H9 (cell line): ENCODE measurements at regions not wholly inside any gene's neighbourhood (a gene's known extent, or its start where the extent isn't known, plus 50 kb on each side); places are given as distances from the start of the nearest gene placed in this dataset.

Experiments used
- DNase-seq: peaks from one replicate; pipeline ENCODE4 v3.0.0-alpha.2; 2017
- H2AFZ ChIP-seq: one replicate; pipeline ENCODE4 v1.6.1; 2013; ENCODE audit warnings: mild to moderate bottlenecking, low read length, control low read depth, moderate library complexity
- H2AK5ac ChIP-seq: 2 replicates; pipeline ENCODE4 v1.6.1; 2013; ENCODE audit warnings: low read length, control low read depth, mixed read lengths; ENCODE audit not compliant: insufficient read length
- H2BK120ac ChIP-seq: one replicate; pipeline ENCODE4 v1.6.1; 2013; ENCODE audit warnings: low read depth, mild to moderate bottlenecking, low read length, control low read depth, inconsistent platforms; ENCODE audit not compliant: poor library complexity, severe bottlenecking
- H2BK12ac ChIP-seq: 2 replicates; pipeline ENCODE4 v1.6.1; 2013; ENCODE audit warnings: low read length, control low read depth, mixed read lengths, low read depth; ENCODE audit not compliant: insufficient read length
- H2BK15ac ChIP-seq: 2 replicates; pipeline ENCODE4 v1.6.1; 2013; ENCODE audit warnings: low read depth, low read length, control low read depth
- H2BK20ac ChIP-seq: one replicate; pipeline ENCODE4 v1.6.1; 2013; ENCODE audit warnings: low read depth, mild to moderate bottlenecking, low read length, control low read depth, inconsistent platforms; ENCODE audit not compliant: poor library complexity, severe bottlenecking
- H2BK5ac ChIP-seq: 2 replicates; pipeline ENCODE4 v1.6.1; 2013; ENCODE audit warnings: low read length, control low read depth, mixed read lengths; ENCODE audit not compliant: insufficient read length
- H3K14ac ChIP-seq: 2 replicates; pipeline ENCODE4 v1.6.1; 2013; ENCODE audit warnings: low read length, control low read depth; ENCODE audit not compliant: insufficient read depth
- H3K18ac ChIP-seq: 2 replicates; pipeline ENCODE4 v1.6.1; 2013; ENCODE audit warnings: low read depth, mild to moderate bottlenecking, mixed read lengths, low read length, control low read depth; ENCODE audit not compliant: insufficient read length
- H3K23ac ChIP-seq: 2 replicates; pipeline ENCODE4 v1.6.1; 2013; ENCODE audit warnings: low read length, control low read depth, mixed read lengths, low read depth; ENCODE audit not compliant: insufficient read length
- H3K23me2 ChIP-seq: 2 replicates; pipeline ENCODE4 v1.6.1; 2013; ENCODE audit warnings: low read depth, mild to moderate bottlenecking, mixed read lengths, low read length, control low read depth; ENCODE audit not compliant: insufficient read length, poor library complexity, severe bottlenecking
- H3K27ac ChIP-seq: 2 replicates; pipeline ENCODE4 v1.5.1; 2013; ENCODE audit warnings: low read length, control low read depth, mixed read lengths, low read depth; ENCODE audit not compliant: insufficient read length
- H3K27me3 ChIP-seq: 2 replicates; pipeline ENCODE4 v1.6.1; 2013; ENCODE audit warnings: low read length, control low read depth, inconsistent platforms; ENCODE audit not compliant: insufficient read depth
- H3K4ac ChIP-seq: 2 replicates; pipeline ENCODE4 v1.6.1; 2013; ENCODE audit warnings: low read depth, mild to moderate bottlenecking, control low read depth, inconsistent platforms, low read length, moderate library complexity
- H3K4me1 ChIP-seq: 2 replicates; pipeline ENCODE4 v1.6.1; 2013; ENCODE audit warnings: low read length, control low read depth, inconsistent platforms; ENCODE audit not compliant: insufficient read depth
- H3K4me2 ChIP-seq: 2 replicates; pipeline ENCODE4 v1.6.1; 2013; ENCODE audit warnings: low read length, control low read depth, mixed read lengths; ENCODE audit not compliant: insufficient read length, insufficient read depth
- H3K56ac ChIP-seq: 2 replicates; pipeline ENCODE4 v1.6.1; 2013; ENCODE audit warnings: low read depth, mild to moderate bottlenecking, mixed read lengths, low read length, control low read depth; ENCODE audit not compliant: insufficient read length
- H3K79me1 ChIP-seq: 2 replicates; pipeline ENCODE4 v1.6.1; 2013; ENCODE audit warnings: low read depth, mild to moderate bottlenecking, moderate library complexity, low read length, control low read depth, inconsistent platforms; ENCODE audit not compliant: insufficient read depth, poor library complexity, severe bottlenecking
- H3K79me2 ChIP-seq: 2 replicates; pipeline ENCODE4 v1.6.1; 2013; ENCODE audit warnings: low read length, control low read depth, inconsistent platforms; ENCODE audit not compliant: insufficient read depth
- H3K9ac ChIP-seq: 2 replicates; pipeline ENCODE4 v1.6.1; 2013; ENCODE audit warnings: low read length, control low read depth, mixed read lengths; ENCODE audit not compliant: insufficient read length; ENCODE audit errors: extremely low read depth
- H3K9me3 ChIP-seq: one replicate; pipeline ENCODE4 v1.6.1; 2013; ENCODE audit warnings: low read depth, low read length, inconsistent platforms; ENCODE audit not compliant: control insufficient read depth
- H3T11ph ChIP-seq: one replicate; pipeline ENCODE4 v1.6.1; 2013; ENCODE audit warnings: mild to moderate bottlenecking, low read length, control low read depth, inconsistent platforms
- H4K20me1 ChIP-seq: one replicate; pipeline ENCODE4 v1.6.1; 2013; ENCODE audit not compliant: control insufficient read depth, insufficient read length, insufficient read depth
- H4K5ac ChIP-seq: 2 replicates; pipeline ENCODE4 v1.6.1; 2013; ENCODE audit warnings: low read depth, mild to moderate bottlenecking, mixed read lengths, low read length, control low read depth; ENCODE audit not compliant: insufficient read length
- H4K8ac ChIP-seq: replicated peaks from 2 replicates; pipeline ENCODE4 v1.6.1; 2013; ENCODE audit warnings: low read length, control low read depth, mixed read lengths, low read depth; ENCODE audit not compliant: insufficient read length
- H4K91ac ChIP-seq: 2 replicates; pipeline ENCODE4 v1.6.1; 2013; ENCODE audit warnings: low read depth, mild to moderate bottlenecking, moderate library complexity, mixed read lengths, low read length, control low read depth; ENCODE audit not compliant: insufficient read length
- H3K27ac Mint-ChIP-seq, 3 experiments: 2 replicates in 2 of 3; 3 replicates in 1 of 3; pipeline ENCODE4 v1.8.0; 2020 to 2021; ENCODE audit warnings: mixed read lengths in 3 of 3, mild to moderate bottlenecking in 1 of 3, moderate library complexity in 1 of 3
- H3K27me3 Mint-ChIP-seq: 2 replicates; pipeline ENCODE4 v1.8.0; 2021; ENCODE audit warnings: low read depth, mild to moderate bottlenecking, moderate library complexity, mixed read lengths
- H3K36me3 Mint-ChIP-seq, 3 experiments: 2 replicates in 2 of 3; 3 replicates in 1 of 3; pipeline ENCODE4 v1.8.0; 2020 to 2021; ENCODE audit warnings: low read depth in 3 of 3, mixed read lengths in 3 of 3; ENCODE audit not compliant: insufficient read depth in 1 of 3
- H3K4me1 Mint-ChIP-seq, 2 experiments: 2 replicates each; pipeline ENCODE4 v1.8.0; 2020; ENCODE audit warnings: mixed read lengths in 2 of 2
- H3K4me3 Mint-ChIP-seq, 2 experiments: 2 replicates in 1 of 2; 3 replicates in 1 of 2; pipeline ENCODE4 v1.8.0; 2020 to 2021; ENCODE audit warnings: mild to moderate bottlenecking in 2 of 2, mixed read lengths in 2 of 2, moderate library complexity in 1 of 2
- H3K9me3 Mint-ChIP-seq, 2 experiments: 2 replicates in 1 of 2; 3 replicates in 1 of 2; pipeline ENCODE4 v1.8.0; 2020; ENCODE audit warnings: mild to moderate bottlenecking in 2 of 2, mixed read lengths in 2 of 2, moderate library complexity in 1 of 2
- CTCF ChIP-seq: fragments of 200-600 bp; sonication (generic); conservative IDR thresholded peaks from 3 replicates; pipeline ENCODE4 v1.8.0; 2021; ENCODE audit warnings: antibody characterized with exemption, mild to moderate bottlenecking
- WGBS: extraction: QIAGEN DNeasy Blood & Tissue Kit; methylation state at CpG from one replicate; pipeline ENCODE4 v1.1.7; 2013; ENCODE audit warnings: missing lambda C conversion rate, low lambda C conversion rate, mixed read lengths; ENCODE audit not compliant: insufficient read length; ENCODE audit errors: extremely low coverage; 5-methylcytosine and 5-hydroxymethylcytosine counted together

DNA sequence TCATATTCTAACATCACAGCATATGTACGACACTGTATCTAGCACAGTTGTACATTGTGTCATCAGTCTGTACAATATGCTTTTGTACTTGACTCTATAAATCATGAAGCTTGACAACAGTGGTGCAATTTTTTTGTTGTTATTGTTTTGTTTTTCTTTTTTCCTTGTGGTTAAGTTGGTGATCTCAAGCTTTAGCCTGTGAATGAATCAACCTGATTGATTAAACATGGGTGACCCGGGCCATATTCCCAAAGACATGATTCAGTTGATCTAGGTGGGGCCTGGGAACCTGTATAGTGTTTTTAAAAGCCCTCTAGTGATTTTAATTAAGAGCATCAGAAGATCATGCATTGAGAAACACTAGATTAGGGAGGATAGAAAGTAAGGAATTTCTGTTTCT lies 101.8 kb upstream of the AADACL2 start:
- Histone ChIP-seq H2BK12ac (no peak overlapping the region), H3K79me2 (no peaks in the 10 kb centered on the region), H3K27ac (no peak overlapping the region), H2AK5ac (no peak overlapping the region), H3K4me2 (no peak overlapping the region), H3K9me3 (no peaks in the 10 kb centered on the region), H3K79me1 (no peaks in the 10 kb centered on the region), H2AFZ (no peak overlapping the region), H3K4me1 (no peaks in the 10 kb centered on the region), H3T11ph (no peak overlapping the region), H3K18ac (no peak overlapping the region), H2BK120ac (no peak overlapping the region), H3K23me2 (no peaks in the 10 kb centered on the region), H2BK5ac (no peak overlapping the region), H4K20me1 (no peaks in the 10 kb centered on the region), H3K4ac (no peak overlapping the region), H4K8ac (no peak overlapping the region), H3K23ac (no peak overlapping the region), H4K5ac (no peak overlapping the region), H2BK20ac (no peak overlapping the region), H4K91ac (no peak overlapping the region), H3K9ac (no peak overlapping the region), H2BK15ac (no peak overlapping the region), H3K56ac (no peak overlapping the region), H3K27me3 (no peaks in the 10 kb centered on the region), H3K14ac (no peak overlapping the region)
- no peak for TF ChIP-seq CTCF
- H3K9me3 Mint-ChIP-seq, result no peaks in the 10 kb centered on the region
- H3K4me3 Mint-ChIP-seq, result no peak overlapping the region
- H3K36me3 Mint-ChIP-seq, result no peaks in the 10 kb centered on the region
- DNase-seq, result no peak
- 0 out of 7 replicates have a peak overlapping the region, but pooled peaks of 1 of the 3 experiments have one; percentile 4 for H3K27ac Mint-ChIP-seq
- no peaks in the 10 kb centered on the region for H3K27me3 Mint-ChIP-seq
- no CpG with 5 or more reads among the region's 2 CpGs for WGBS
- H3K4me1 Mint-ChIP-seq, result no peaks in the 10 kb centered on the region
